IMR-90 (cell line): ENCODE measurements at regions not wholly inside any gene's neighbourhood (a gene's known extent, or its start where the extent isn't known, plus 50 kb on each side); places are given as distances from the start of the nearest gene placed in this dataset.

Source experiments
- ATAC-seq: fragments of 200-7000 bp; cut with Tn5 transposase; 2 replicates; pipeline ENCODE4 v1.9.1; 2020; ENCODE audit warnings: low read depth, mild to moderate bottlenecking, moderate library complexity
- BruUV-seq: library from RNA; stranded (reverse); fragments of 400-500 nt; replicated peaks from 2 replicates; lab custom pipeline; 2021; lab: Mats Ljungman, UMichigan
- CTCF ChIA-PET: fragments of 300-600 bp; formaldehyde crosslinking; extraction: SDS; loops from one replicate; lab custom pipeline; 2021; ENCODE audit warnings: antibody characterized with exemption; lab: Yijun Ruan, JAX
- POLR2A ChIA-PET: fragments of 300-600 bp; sonication (Branson Sonifier 250); formaldehyde crosslinking; loops from one replicate; lab custom pipeline; 2022; ENCODE audit warnings: antibody characterized with exemption; ENCODE audit not compliant: unreplicated experiment; lab: Charles Lee
- DNase-seq: peaks from one replicate; pipeline ENCODE4 v3.0.0; 2013
- H2AFZ ChIP-seq: replicated peaks from 2 replicates; pipeline ENCODE3; 2013; ENCODE audit warnings: low read length, mild to moderate bottlenecking; ENCODE audit not compliant: poor library complexity
- H2AK5ac ChIP-seq: 2 replicates; pipeline ENCODE4 v1.6.1; 2013; ENCODE audit warnings: low read depth, low read length, inconsistent platforms
- H2AK9ac ChIP-seq: replicated peaks from 2 replicates; pipeline ENCODE3; 2013; ENCODE audit warnings: mild to moderate bottlenecking, low read depth, low read length, moderate library complexity; ENCODE audit not compliant: poor library complexity
- H2BK120ac ChIP-seq: 2 replicates; pipeline ENCODE4 v1.6.1; 2013; ENCODE audit warnings: low read depth, low read length, inconsistent platforms
- H2BK15ac ChIP-seq: 3 replicates; pipeline ENCODE4 v1.6.1; 2013; ENCODE audit warnings: low read depth, low read length, inconsistent platforms
- H2BK20ac ChIP-seq: 2 replicates; pipeline ENCODE4 v1.6.1; 2013; ENCODE audit warnings: low read depth, mild to moderate bottlenecking, inconsistent platforms, low read length, moderate library complexity
- H2BK5ac ChIP-seq: 2 replicates; pipeline ENCODE4 v1.6.1; 2013; ENCODE audit warnings: mild to moderate bottlenecking, low read depth, low read length, inconsistent platforms; ENCODE audit not compliant: poor library complexity, severe bottlenecking
- H3K14ac ChIP-seq: replicated peaks from 2 replicates; pipeline ENCODE4 v1.6.1; 2013; ENCODE audit warnings: low read depth, low read length, inconsistent platforms
- H3K18ac ChIP-seq: 2 replicates; pipeline ENCODE4 v1.6.1; 2013; ENCODE audit warnings: low read depth, low read length, control low read depth
- H3K23ac ChIP-seq: 2 replicates; pipeline ENCODE4 v1.6.1; 2013; ENCODE audit warnings: low read depth, low read length, inconsistent platforms
- H3K27ac ChIP-seq: 2 replicates; pipeline ENCODE4 v1.5.1; 2013; ENCODE audit warnings: mild to moderate bottlenecking, control low read depth, low read length; ENCODE audit not compliant: insufficient read depth
- H3K27me3 ChIP-seq: 2 replicates; pipeline ENCODE4 v1.6.1; 2013; ENCODE audit warnings: low read length; ENCODE audit not compliant: control insufficient read depth, insufficient read depth
- H3K36me3 ChIP-seq: 2 replicates; pipeline ENCODE4 v1.6.1; 2013; ENCODE audit warnings: low read length, mixed read lengths; ENCODE audit not compliant: control insufficient read depth, insufficient read depth
- H3K4ac ChIP-seq: 2 replicates; pipeline ENCODE4 v1.6.1; 2013; ENCODE audit warnings: low read depth, low read length, inconsistent platforms
- H3K4me1 ChIP-seq: 2 replicates; pipeline ENCODE4 v1.6.1; 2013; ENCODE audit warnings: low read length, mixed read lengths; ENCODE audit not compliant: control insufficient read depth, insufficient read depth
- H3K4me2 ChIP-seq: 2 replicates; pipeline ENCODE4 v1.6.1; 2013; ENCODE audit warnings: low read depth, mild to moderate bottlenecking, control low read depth, low read length, moderate library complexity
- H3K4me3 ChIP-seq: 2 replicates; pipeline ENCODE4 v1.5.1; 2013; ENCODE audit warnings: low read depth, mild to moderate bottlenecking, control low read depth, low read length, moderate library complexity; ENCODE audit not compliant: insufficient read depth
- H3K56ac ChIP-seq: 2 replicates; pipeline ENCODE4 v1.6.1; 2013; ENCODE audit warnings: low read length, inconsistent platforms; ENCODE audit not compliant: insufficient read depth; ENCODE audit errors: extremely low read depth
- H3K79me1 ChIP-seq, 2 experiments: 2 replicates each; pipeline ENCODE4 v1.6.1; 2013; ENCODE audit warnings: low read length in 2 of 2, inconsistent platforms in 1 of 2, low read depth in 1 of 2
- H3K9ac ChIP-seq: 2 replicates; pipeline ENCODE4 v1.6.1; 2013; ENCODE audit warnings: low read depth, low read length, control low read depth
- H3K9me1 ChIP-seq: 2 replicates; pipeline ENCODE4 v1.6.1; 2013; ENCODE audit warnings: low read length, inconsistent platforms; ENCODE audit not compliant: insufficient read depth
- H3K9me3 ChIP-seq: 2 replicates; pipeline ENCODE4 v1.6.1; 2013; ENCODE audit warnings: low read length; ENCODE audit not compliant: control insufficient read depth, insufficient read depth
- H4K20me1 ChIP-seq: 2 replicates; pipeline ENCODE4 v1.6.1; 2013; ENCODE audit warnings: low read length, inconsistent platforms; ENCODE audit not compliant: insufficient read depth
- H4K5ac ChIP-seq: 2 replicates; pipeline ENCODE4 v1.6.1; 2013; ENCODE audit warnings: mild to moderate bottlenecking, low read depth, low read length, control low read depth
- H4K8ac ChIP-seq, 2 experiments: 2 replicates each; pipeline ENCODE4 v1.6.1; 2013; ENCODE audit warnings: low read depth in 2 of 2, low read length in 2 of 2, control low read depth in 1 of 2, inconsistent platforms in 1 of 2
- H4K91ac ChIP-seq: 2 replicates; pipeline ENCODE4 v1.6.1; 2013; ENCODE audit warnings: low read depth, low read length, inconsistent platforms; ENCODE audit not compliant: insufficient read depth
- CEBPB ChIP-seq: IDR thresholded peaks from 2 replicates; pipeline ENCODE4 v1.6.1; 2012; ENCODE audit warnings: low read depth, low read length, improper control_type of control experiment
- CHD1 ChIP-seq: IDR thresholded peaks from 2 replicates; pipeline ENCODE4 v1.6.1; 2012; ENCODE audit warnings: low read depth, low read length, improper control_type of control experiment
- CTCF ChIP-seq: conservative IDR thresholded peaks from 2 replicates; pipeline ENCODE4 v1.5.1; 2012; ENCODE audit warnings: mild to moderate bottlenecking, low read depth, low read length, improper control_type of control experiment
- ELK1 ChIP-seq: fragments of 150-350 bp; IDR thresholded peaks from 2 replicates; pipeline ENCODE4 v1.6.1; 2016; ENCODE audit warnings: low read depth, mild to moderate bottlenecking, low read length, moderate library complexity, borderline replicate concordance
- FOS ChIP-seq: fragments of 150-350 bp; IDR thresholded peaks from 2 replicates; pipeline ENCODE4 v1.6.1; 2016; ENCODE audit warnings: low read depth, low read length
- MAFK ChIP-seq: IDR thresholded peaks from 2 replicates; pipeline ENCODE4 v1.6.1; 2012; ENCODE audit warnings: low read depth, low read length, improper control_type of control experiment
- MAZ ChIP-seq: IDR thresholded peaks from 2 replicates; pipeline ENCODE4 v1.6.1; 2012; ENCODE audit warnings: low read depth, mild to moderate bottlenecking, low read length, improper control_type of control experiment, moderate library complexity, borderline replicate concordance
- MXI1 ChIP-seq: IDR thresholded peaks from 2 replicates; pipeline ENCODE4 v1.6.1; 2012; ENCODE audit warnings: low read depth, mild to moderate bottlenecking, low read length, moderate library complexity, borderline replicate concordance
- NFE2L2 ChIP-seq: fragments of 150-350 bp; IDR thresholded peaks from 2 replicates; pipeline ENCODE4 v1.6.1; 2016; ENCODE audit warnings: low read depth, mild to moderate bottlenecking, low read length
- POLR2A ChIP-seq: IDR thresholded peaks from 2 replicates; pipeline ENCODE4 v1.6.1; 2012; ENCODE audit warnings: mild to moderate bottlenecking, low read depth, low read length
- RAD21 ChIP-seq: IDR thresholded peaks from 2 replicates; pipeline ENCODE4 v1.6.1; 2012; ENCODE audit warnings: low read length, improper control_type of control experiment
- RCOR1 ChIP-seq: IDR thresholded peaks from 2 replicates; pipeline ENCODE4 v1.6.1; 2012; ENCODE audit warnings: mild to moderate bottlenecking, low read length, improper control_type of control experiment; ENCODE audit not compliant: insufficient replicate concordance
- RFX5 ChIP-seq: IDR thresholded peaks from 2 replicates; pipeline ENCODE4 v1.8.0; 2012; ENCODE audit warnings: low read depth, mild to moderate bottlenecking, low read length, moderate library complexity
- SMC3 ChIP-seq: fragments of 150-350 bp; IDR thresholded peaks from 2 replicates; pipeline ENCODE4 v1.6.1; 2016; ENCODE audit warnings: low read depth, mild to moderate bottlenecking, antibody characterized with exemption, low read length, moderate library complexity
- USF2 ChIP-seq: fragments of 150-350 bp; IDR thresholded peaks from 2 replicates; pipeline ENCODE4 v1.6.1; 2017; ENCODE audit warnings: mild to moderate bottlenecking, antibody characterized with exemption, low read length, low read depth
- WGBS, 2 experiments: methylation state at CpG; one replicate each; pipeline versions ENCODE4 v1.1.5 to v1.1.7; 2013; ENCODE audit warnings: missing lambda C conversion rate in 2 of 2; ENCODE audit not compliant: insufficient read length in 1 of 2; ENCODE audit errors: extremely low coverage in 2 of 2; 5-methylcytosine and 5-hydroxymethylcytosine counted together
- dilution Hi-C: fragments of 300-500 bp; cut with HindIII; formaldehyde crosslinking; loops from one replicate; pipeline ENCODE4 v1.14.3; 2018; ENCODE audit warnings: low sequenced_read_pairs; ENCODE audit not compliant: unreplicated experiment
- in situ Hi-C: fragments of 300-500 bp; cut with MboI; formaldehyde crosslinking; loops from 3 replicates; pipeline ENCODE4 v1.14.3; 2019; ENCODE audit warnings: low sequenced_read_pairs, inconsistent platforms, mixed read lengths
- intact Hi-C: fragments of 100-400 bp; cut with micrococcal nuclease; formaldehyde crosslinking; loops from 2 replicates; pipeline ENCODE4 v1.10.0; 2022

GRCh38 chr4:100130964-100131363 is 59.3 kb downstream of the DDIT4L start:
- no peak overlapping the region for H3K27ac ChIP-seq
- no peaks in the 10 kb centered on the region for H3K36me3 ChIP-seq
- no peak overlapping the region for H2BK15ac ChIP-seq
- H4K8ac ChIP-seq = no peak overlapping the region
- no peaks in the 10 kb centered on the region for H3K27me3 ChIP-seq
- BruUV-seq = no TSS peak
- H3K4me1 ChIP-seq = no peaks in the 10 kb centered on the region
- no peak overlapping the region for H2AFZ ChIP-seq
- no peak overlapping the region for H3K4ac ChIP-seq
- H3K9ac ChIP-seq = no peak overlapping the region
- H2AK5ac ChIP-seq = no peak overlapping the region
- no peak overlapping the region for H3K56ac ChIP-seq
- H3K14ac ChIP-seq = no peak overlapping the region
- ChIA-PET CTCF (no interaction called here), POLR2A (no interaction called here)
- H3K4me2 ChIP-seq = no peak overlapping the region
- no peaks in the 10 kb centered on the region for H3K79me1 ChIP-seq
- no peak overlapping the region for H3K18ac ChIP-seq
- no peak overlapping the region for H2BK5ac ChIP-seq
- WGBS, 2 experiments = no CpG with 5 or more reads among the region's 1 CpG
- in situ Hi-C loops (loop anchor here (25.0 kb wide), 1 partner anchor 106 kb away; no protein-coding TSS in a partner anchor), intact Hi-C loops (no loop called here), dilution Hi-C loops (no loop called here)
- TF ChIP-seq RCOR1 (no peak), USF2 (no peak), CTCF (no peak), ELK1 (no peak), NFE2L2 (no peak), RAD21 (no peak), FOS (no peak), POLR2A (no peak), MAZ (no peak), RFX5 (no peak), CHD1 (no peak), SMC3 (no peak), MAFK (no peak), CEBPB (no peak), MXI1 (no peak)
- H4K20me1 ChIP-seq = no peaks in the 10 kb centered on the region
- no peak overlapping the region for H2AK9ac ChIP-seq
- ATAC-seq (no peak), DNase-seq (no peak)
- no peak overlapping the region for H2BK20ac ChIP-seq
- no peak overlapping the region for H3K4me3 ChIP-seq
- H2BK120ac ChIP-seq = no peak overlapping the region
- no peaks in the 10 kb centered on the region for H3K9me1 ChIP-seq
- H4K91ac ChIP-seq = no peak overlapping the region
- no peak overlapping the region for H3K23ac ChIP-seq
- H3K9me3 ChIP-seq = no peaks in the 10 kb centered on the region
- H4K5ac ChIP-seq = no peak overlapping the region
